Activated B cell treated with CpG ODN at 0.5 μM for 24 hours (primary cell): ENCODE measurements at regions not wholly inside any gene's neighbourhood (a gene's known extent, or its start where the extent isn't known, plus 50 kb on each side); places are given as distances from the start of the nearest gene placed in this dataset.

Source experiments
- ATAC-seq: fragments of 200-7000 bp; cut with Tn5 transposase; one replicate; pipeline ENCODE4 v1.10.0; 2021; ENCODE audit warnings: low read depth, mild to moderate bottlenecking, moderate library complexity
- CTCF ChIA-PET: fragments of 350-600 bp; sonication (Branson Sonifier 250); formaldehyde crosslinking; loops from one replicate; lab custom pipeline; 2021; ENCODE audit warnings: antibody characterized with exemption; lab: Charles Lee
- POLR2A ChIA-PET: fragments of 350-600 bp; sonication (Branson Sonifier 250); formaldehyde crosslinking; loops from one replicate; lab custom pipeline; 2021; ENCODE audit warnings: antibody characterized with exemption; lab: Charles Lee
- DNase-seq: peaks from one replicate; pipeline ENCODE4 v3.0.0; 2022
- H3K27ac Mint-ChIP-seq: one replicate; pipeline ENCODE4 v1.8.0; 2020; ENCODE audit warnings: mixed read lengths
- H3K27me3 Mint-ChIP-seq: one replicate; pipeline ENCODE4 v1.8.0; 2021; ENCODE audit warnings: mixed read lengths
- H3K36me3 Mint-ChIP-seq: one replicate; pipeline ENCODE4 v1.8.0; 2021; ENCODE audit warnings: low read depth, mixed read lengths
- H3K4me1 Mint-ChIP-seq: one replicate; pipeline ENCODE4 v1.8.0; 2021; ENCODE audit warnings: mixed read lengths
- H3K4me3 Mint-ChIP-seq: one replicate; pipeline ENCODE4 v1.8.0; 2020; ENCODE audit warnings: mild to moderate bottlenecking, mixed read lengths
- H3K9me3 Mint-ChIP-seq: one replicate; pipeline ENCODE4 v1.8.0; 2020; ENCODE audit warnings: mixed read lengths
- intact Hi-C: fragments of 100-400 bp; cut with micrococcal nuclease; formaldehyde crosslinking; loops from one replicate; pipeline ENCODE4 v1.15.1; 2024
- TF ChIP-seq, protein P1 (sequence below): fragments of 200-600 bp; IDR thresholded peaks from one replicate; pipeline ENCODE4 v1.8.0; 2022; ENCODE audit warnings: antibody characterized with exemption, mild to moderate bottlenecking

DNA sequence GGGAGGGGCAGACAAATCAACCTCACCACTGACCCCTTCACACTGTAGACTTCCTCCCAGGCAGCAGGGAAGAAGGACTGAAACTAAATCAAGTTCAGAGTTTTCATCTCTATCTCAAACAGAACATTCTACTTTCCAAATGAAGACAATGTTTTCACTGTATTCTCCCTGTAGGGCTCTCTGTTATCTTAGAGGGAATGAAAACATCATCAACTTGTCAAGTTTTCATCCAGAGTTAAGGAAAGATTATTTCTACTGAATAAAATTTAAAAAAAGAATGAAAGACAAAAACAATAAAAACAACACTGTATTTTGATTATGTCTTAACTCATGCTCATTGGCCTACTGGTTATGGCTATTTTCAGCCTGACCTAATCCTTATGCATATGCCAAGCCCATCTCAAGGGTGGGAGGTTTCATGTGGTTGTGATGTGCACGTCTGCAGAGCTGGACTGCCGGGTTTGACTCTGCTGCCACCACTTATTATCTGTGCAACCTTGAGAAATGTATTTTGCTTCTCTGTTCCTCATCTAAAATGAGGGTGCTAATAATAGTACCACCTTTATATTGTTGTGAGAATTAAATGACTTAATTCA is 152.0 kb upstream of the AVPR1A start:
- Mint-ChIP-seq H3K36me3 (no peaks in the 10 kb centered on the region), H3K4me3 (no peak overlapping the region)

DNA sequence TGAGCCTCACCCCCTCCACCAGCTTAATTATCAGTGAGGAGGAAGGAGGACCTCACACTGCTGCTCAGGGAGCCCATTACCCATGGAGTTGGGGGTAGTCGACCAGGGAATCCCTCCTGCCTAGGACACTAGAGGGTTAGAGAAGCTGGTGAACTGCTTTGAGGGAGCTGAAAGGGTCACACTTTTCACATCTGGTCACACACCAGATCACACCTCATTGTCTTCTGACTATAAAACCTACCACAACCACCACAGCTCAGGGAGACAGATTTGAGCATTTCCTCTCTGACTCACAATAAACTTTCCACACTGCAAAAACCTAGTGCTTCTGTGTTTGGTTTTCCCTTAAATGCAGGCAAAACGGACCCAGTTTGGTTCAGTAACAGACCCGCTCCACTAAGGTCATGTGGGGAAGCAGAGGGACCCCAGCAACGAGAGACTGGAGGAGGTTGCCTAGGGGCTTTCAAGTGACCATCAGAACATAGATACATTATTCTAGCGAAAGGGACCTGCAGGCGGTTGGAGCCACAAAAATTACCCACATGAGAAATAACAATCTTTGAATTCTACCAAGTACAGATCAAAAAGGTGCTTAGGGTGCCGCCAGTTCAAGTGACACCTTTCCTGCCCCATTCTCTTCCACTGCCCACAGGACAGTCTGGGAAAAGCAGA is 151.4 kb upstream of the AVPR1A start:
- TF ChIP-seq, protein P1, sequence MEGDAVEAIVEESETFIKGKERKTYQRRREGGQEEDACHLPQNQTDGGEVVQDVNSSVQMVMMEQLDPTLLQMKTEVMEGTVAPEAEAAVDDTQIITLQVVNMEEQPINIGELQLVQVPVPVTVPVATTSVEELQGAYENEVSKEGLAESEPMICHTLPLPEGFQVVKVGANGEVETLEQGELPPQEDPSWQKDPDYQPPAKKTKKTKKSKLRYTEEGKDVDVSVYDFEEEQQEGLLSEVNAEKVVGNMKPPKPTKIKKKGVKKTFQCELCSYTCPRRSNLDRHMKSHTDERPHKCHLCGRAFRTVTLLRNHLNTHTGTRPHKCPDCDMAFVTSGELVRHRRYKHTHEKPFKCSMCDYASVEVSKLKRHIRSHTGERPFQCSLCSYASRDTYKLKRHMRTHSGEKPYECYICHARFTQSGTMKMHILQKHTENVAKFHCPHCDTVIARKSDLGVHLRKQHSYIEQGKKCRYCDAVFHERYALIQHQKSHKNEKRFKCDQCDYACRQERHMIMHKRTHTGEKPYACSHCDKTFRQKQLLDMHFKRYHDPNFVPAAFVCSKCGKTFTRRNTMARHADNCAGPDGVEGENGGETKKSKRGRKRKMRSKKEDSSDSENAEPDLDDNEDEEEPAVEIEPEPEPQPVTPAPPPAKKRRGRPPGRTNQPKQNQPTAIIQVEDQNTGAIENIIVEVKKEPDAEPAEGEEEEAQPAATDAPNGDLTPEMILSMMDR, result no peak
- ATAC-seq (no peak), DNase-seq (no peak)
- Mint-ChIP-seq H3K36me3 (no peaks in the 10 kb centered on the region), H3K27me3 (no peaks in the 10 kb centered on the region), H3K4me3 (no peak overlapping the region), H3K27ac (no peak overlapping the region), H3K9me3 (no peaks in the 10 kb centered on the region), H3K4me1 (no peaks in the 10 kb centered on the region)
- CTCF ChIA-PET, result no interaction called here
- intact Hi-C loops, result no loop called here
- POLR2A ChIA-PET, result no interaction called here

More for the DNA sequence above, 152.0 kb upstream of the AVPR1A start:
- H3K9me3 Mint-ChIP-seq, result no peaks in the 10 kb centered on the region
- H3K27ac Mint-ChIP-seq, result no peak overlapping the region
- ATAC-seq, result no peak
- ChIA-PET POLR2A (no interaction called here), CTCF (no interaction called here)
- no peak for DNase-seq
- no peaks in the 10 kb centered on the region for H3K27me3 Mint-ChIP-seq
- TF ChIP-seq, protein P1, result no peak
- intact Hi-C loops, result no loop called here
- no peaks in the 10 kb centered on the region for H3K4me1 Mint-ChIP-seq

DNA sequence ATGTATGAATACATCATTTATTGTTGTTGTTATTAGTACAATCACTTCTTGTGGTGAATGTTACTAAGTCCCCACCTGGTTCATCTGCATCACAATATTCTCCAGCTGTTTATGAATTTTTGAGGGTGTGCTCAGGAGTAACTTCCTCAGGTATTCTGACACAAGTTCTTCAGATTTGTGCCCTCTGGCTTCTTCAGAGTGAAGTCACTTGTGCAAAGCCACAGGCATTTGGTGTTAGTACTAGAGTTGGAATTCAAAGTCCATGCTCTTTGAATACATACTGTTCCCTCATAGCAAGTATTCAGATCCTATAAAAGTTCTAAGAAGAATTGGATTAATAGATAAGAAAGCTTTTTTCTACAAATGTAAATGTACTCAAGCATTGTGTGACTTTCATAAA is 150.3 kb upstream of the AVPR1A start:
- intact Hi-C loops, result no loop called here
- Mint-ChIP-seq H3K9me3 (no peaks in the 10 kb centered on the region), H3K4me3 (no peak overlapping the region), H3K36me3 (no peaks in the 10 kb centered on the region), H3K4me1 (no peaks in the 10 kb centered on the region), H3K27me3 (no peaks in the 10 kb centered on the region), H3K27ac (no peak overlapping the region)
- ChIA-PET CTCF (no interaction called here), POLR2A (no interaction called here)
- no peak for ATAC-seq
- TF ChIP-seq, protein P1, result no peak
- DNase-seq, result no peak

DNA sequence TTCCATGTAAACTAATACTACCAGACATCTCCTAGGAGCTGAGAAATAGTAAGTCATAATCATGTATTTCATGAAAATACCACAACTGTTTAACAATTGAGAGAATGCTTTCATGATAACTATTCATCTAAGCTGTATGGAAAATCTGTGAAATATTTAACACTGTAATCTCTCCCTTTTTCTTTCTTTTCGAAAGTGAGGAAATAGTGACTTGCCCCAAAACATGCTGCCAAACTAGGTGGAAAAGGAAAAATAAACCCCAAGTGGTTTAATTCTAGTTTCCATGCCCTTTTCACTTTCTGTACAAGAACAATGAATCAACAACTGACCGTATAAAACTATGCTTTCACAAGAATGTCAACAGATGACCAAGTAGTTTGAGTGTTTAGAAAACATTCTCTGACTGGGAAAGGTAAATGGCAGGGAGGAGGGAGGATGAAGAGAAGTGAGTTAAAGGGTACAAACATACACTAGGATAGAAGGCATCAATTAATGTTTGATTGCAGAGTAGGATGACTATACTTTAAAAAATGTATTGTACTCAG is 147.5 kb upstream of the AVPR1A start:
- CTCF ChIA-PET, result no interaction called here
- TF ChIP-seq, protein P1, result no peak
- Mint-ChIP-seq H3K4me1 (no peaks in the 10 kb centered on the region), H3K9me3 (no peaks in the 10 kb centered on the region), H3K27me3 (no peaks in the 10 kb centered on the region), H3K27ac (no peak overlapping the region), H3K4me3 (no peak overlapping the region), H3K36me3 (no peaks in the 10 kb centered on the region)
- POLR2A ChIA-PET, result no interaction called here
- DNase-seq (no peak), ATAC-seq (no peak)
- intact Hi-C loops, result no loop called here

DNA sequence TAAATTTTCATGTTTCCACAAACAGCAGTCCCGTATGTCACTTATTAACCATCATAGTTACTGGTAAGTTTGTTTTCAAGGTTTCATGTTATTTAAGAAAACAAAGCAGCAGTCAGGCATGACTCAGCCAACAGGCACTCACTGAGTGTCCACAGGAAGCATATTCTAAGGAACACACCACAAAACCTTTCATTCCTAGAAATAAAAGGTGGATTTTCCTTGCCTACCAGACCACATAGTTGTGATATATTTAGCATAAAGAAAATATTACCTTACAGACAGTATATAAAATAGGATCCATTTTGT is 143.3 kb upstream of the AVPR1A start:
- H3K27ac Mint-ChIP-seq, result no peak overlapping the region
- no peak overlapping the region for H3K4me3 Mint-ChIP-seq
- POLR2A ChIA-PET, result no interaction called here

More for the DNA sequence above, 143.3 kb upstream of the AVPR1A start:
- no peaks in the 10 kb centered on the region for H3K9me3 Mint-ChIP-seq
- intact Hi-C loops, result no loop called here
- TF ChIP-seq, protein P1, result no peak
- H3K4me1 Mint-ChIP-seq, result no peaks in the 10 kb centered on the region
- CTCF ChIA-PET, result no interaction called here
- DNase-seq (no peak), ATAC-seq (no peak)
- H3K27me3 Mint-ChIP-seq, result no peaks in the 10 kb centered on the region
- no peaks in the 10 kb centered on the region for H3K36me3 Mint-ChIP-seq
